Endodermal cell (in vitro differentiated cells): ENCODE measurements at regions not wholly inside any gene's neighbourhood (a gene's known extent, or its start where the extent isn't known, plus 50 kb on each side); places are given as distances from the start of the nearest gene placed in this dataset.

Source experiments
- DNase-seq: peaks from one replicate; pipeline ENCODE4 v3.0.0-alpha.2; 2017
- H3K27ac ChIP-seq: 2 replicates; pipeline ENCODE4 v1.5.1; 2013; ENCODE audit warnings: mild to moderate bottlenecking, low read depth, low read length, moderate library complexity
- H3K27me3 ChIP-seq: 2 replicates; pipeline ENCODE4 v1.6.1; 2013; ENCODE audit warnings: mild to moderate bottlenecking, low read length, moderate library complexity; ENCODE audit not compliant: insufficient read depth, control insufficient read depth, poor library complexity, severe bottlenecking
- H3K36me3 ChIP-seq: 2 replicates; pipeline ENCODE4 v1.7.0; 2013; ENCODE audit warnings: mild to moderate bottlenecking, low read length, moderate library complexity; ENCODE audit not compliant: control insufficient read depth, insufficient read depth
- H3K4me1 ChIP-seq: one replicate; pipeline ENCODE4 v1.7.0; 2013; ENCODE audit warnings: low read length; ENCODE audit not compliant: control insufficient read depth, insufficient read depth
- H3K4me3 ChIP-seq: 2 replicates; pipeline ENCODE4 v1.5.1; 2013; ENCODE audit warnings: mild to moderate bottlenecking, low read length, moderate library complexity
- H3K9ac ChIP-seq: 2 replicates; pipeline ENCODE4 v1.6.1; 2013; ENCODE audit warnings: mild to moderate bottlenecking, low read length, moderate library complexity; ENCODE audit not compliant: poor library complexity, severe bottlenecking; ENCODE audit errors: extremely low read depth
- H3K9me3 ChIP-seq: 2 replicates; pipeline ENCODE4 v1.6.1; 2013; ENCODE audit warnings: mild to moderate bottlenecking, low read length, moderate library complexity; ENCODE audit not compliant: control insufficient read depth
- H3K27ac Mint-ChIP-seq: 2 replicates; pipeline ENCODE4 v1.8.0; 2020; ENCODE audit warnings: mixed read lengths
- H3K27me3 Mint-ChIP-seq: 2 replicates; pipeline ENCODE4 v1.8.0; 2021; ENCODE audit warnings: mild to moderate bottlenecking, mixed read lengths; ENCODE audit not compliant: insufficient read depth
- H3K36me3 Mint-ChIP-seq: 2 replicates; pipeline ENCODE4 v1.8.0; 2020; ENCODE audit warnings: low read depth, mixed read lengths
- H3K4me1 Mint-ChIP-seq: 2 replicates; pipeline ENCODE4 v1.8.0; 2020; ENCODE audit warnings: mixed read lengths
- H3K4me3 Mint-ChIP-seq: 2 replicates; pipeline ENCODE4 v1.8.0; 2020; ENCODE audit warnings: mild to moderate bottlenecking, moderate library complexity, mixed read lengths
- H3K9me3 Mint-ChIP-seq: 2 replicates; pipeline ENCODE4 v1.8.0; 2020; ENCODE audit warnings: mild to moderate bottlenecking, mixed read lengths
- CTCF ChIP-seq: fragments of 200-600 bp; sonication (generic); conservative IDR thresholded peaks from 2 replicates; pipeline ENCODE4 v1.5.0; 2021; ENCODE audit warnings: antibody characterized with exemption, mild to moderate bottlenecking
- WGBS, 2 experiments: methylation state at CpG; one replicate each; pipeline versions ENCODE4 v1.1.5 to v1.1.7; 2013; ENCODE audit warnings: missing lambda C conversion rate in 2 of 2, mixed read lengths in 1 of 2; ENCODE audit not compliant: insufficient coverage in 1 of 2, insufficient read length in 1 of 2; 5-methylcytosine and 5-hydroxymethylcytosine counted together

DNA sequence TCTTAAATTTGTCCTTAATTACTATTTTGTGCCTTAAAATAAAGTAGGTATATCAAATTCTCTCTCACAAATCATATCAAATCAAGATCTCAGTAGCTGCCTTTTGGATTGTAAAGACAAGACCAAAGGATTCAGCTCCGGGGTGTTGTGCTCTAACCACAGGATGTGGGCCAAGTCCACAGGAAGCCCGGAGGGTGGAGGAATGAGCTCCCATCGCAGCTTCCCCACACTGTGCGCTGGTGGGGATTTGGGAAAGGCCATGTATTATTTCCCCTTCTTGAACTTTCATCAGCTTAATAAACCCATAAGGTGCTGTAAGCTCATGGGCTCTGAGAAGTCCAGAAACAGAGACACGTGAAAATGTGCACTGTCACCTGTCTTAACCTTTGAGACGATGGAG is 241.6 kb upstream of the TCERG1L start:
- Mint-ChIP-seq H3K36me3 (no peaks in the 10 kb centered on the region), H3K4me1 (no peaks in the 10 kb centered on the region), H3K4me3 (no peak overlapping the region), H3K27me3 (no peaks in the 10 kb centered on the region), H3K27ac (no peak overlapping the region), H3K9me3 (no peaks in the 10 kb centered on the region)
- no peak overlapping the region for H3K4me3 ChIP-seq
- no peak overlapping the region for H3K27ac ChIP-seq
- 89 to 96% methylated on average over 5 to 6 of the region's 6 CpGs for WGBS, 2 experiments
- no peaks in the 10 kb centered on the region for H3K36me3 ChIP-seq
- DNase-seq, result no peak
- H3K9me3 ChIP-seq, result no peaks in the 10 kb centered on the region
- no peaks in the 10 kb centered on the region for H3K27me3 ChIP-seq
- H3K9ac ChIP-seq, result no peak overlapping the region
- H3K4me1 ChIP-seq, result no peaks in the 10 kb centered on the region
- TF ChIP-seq CTCF, result no peak

- Mint-ChIP-seq H3K9me3 (no peaks in the 10 kb centered on the region), H3K36me3 (no peaks in the 10 kb centered on the region), H3K27ac (no peak overlapping the region), H3K4me3 (no peak overlapping the region), H3K4me1 (no peaks in the 10 kb centered on the region), H3K27me3 (no peaks in the 10 kb centered on the region)
- Histone ChIP-seq H3K4me1 (no peaks in the 10 kb centered on the region), H3K9ac (no peak overlapping the region), H3K36me3 (no peaks in the 10 kb centered on the region), H3K27ac (no peak overlapping the region), H3K4me3 (no peak overlapping the region), H3K27me3 (no peaks in the 10 kb centered on the region), H3K9me3 (no peaks in the 10 kb centered on the region)
- no peak for DNase-seq
- no peak for TF ChIP-seq CTCF
- 81 to 93% methylated on average over 8 of the region's 8 CpGs for WGBS, 2 experiments
Observed at GRCh38 chr10:131553581-131553980, 242.1 kb upstream of the TCERG1L start.

- Histone ChIP-seq H3K9me3 (no peaks in the 10 kb centered on the region), H3K36me3 (no peaks in the 10 kb centered on the region), H3K4me3 (no peak overlapping the region), H3K27ac (no peak overlapping the region), H3K4me1 (no peaks in the 10 kb centered on the region), H3K9ac (no peak overlapping the region), H3K27me3 (no peaks in the 10 kb centered on the region)
- no peaks in the 10 kb centered on the region for H3K4me1 Mint-ChIP-seq
- DNase-seq, result no peak
- no peaks in the 10 kb centered on the region for H3K36me3 Mint-ChIP-seq
- H3K4me3 Mint-ChIP-seq, result no peak overlapping the region
- no peak for TF ChIP-seq CTCF
- no peaks in the 10 kb centered on the region for H3K9me3 Mint-ChIP-seq
- 81% methylated on average over 9 to 11 of the region's 11 CpGs for WGBS, 2 experiments
- H3K27ac Mint-ChIP-seq, result no peak overlapping the region
- H3K27me3 Mint-ChIP-seq, result no peaks in the 10 kb centered on the region
Observed at GRCh38 chr10:131554821-131555220, 243.3 kb upstream of the TCERG1L start.
